Endothelial cell of umbilical vein (primary cell): ENCODE measurements at regions not wholly inside any gene's neighbourhood (a gene's known extent, or its start where the extent isn't known, plus 50 kb on each side); places are given as distances from the start of the nearest gene placed in this dataset.

Experiments used
- BruUV-seq: library from RNA; stranded (reverse); fragments of 400-500 nt; replicated peaks from 2 replicates; lab custom pipeline; 2021; lab: Mats Ljungman, UMichigan
- CTCF ChIA-PET: fragments of 300-600, 350-600 bp; sonication (Branson Sonifier 250); formaldehyde crosslinking; loops from one replicate; lab custom pipeline; 2021; ENCODE audit warnings: antibody characterized with exemption, inconsistent platforms; lab: Charles Lee
- POLR2A ChIA-PET: fragments of 300-600, 350-600 bp; sonication (Branson Sonifier 250); formaldehyde crosslinking; loops from one replicate; lab custom pipeline; 2021; ENCODE audit warnings: antibody characterized with exemption, inconsistent platforms; lab: Charles Lee
- DNase-seq: peaks from one replicate; pipeline ENCODE4 v3.0.0-alpha.2; 2011; ENCODE audit warnings: low read depth, low spot score
- FAIRE-seq: peaks from 2 replicates; lab custom pipeline; 2011; peaks lifted over from hg19 to GRCh38; lab: Jason Lieb, UNC
- H2AFZ ChIP-seq: 2 replicates; pipeline ENCODE4 v1.6.0; 2012; ENCODE audit warnings: low read depth, low read length, control low read depth, inconsistent platforms
- H3K27ac ChIP-seq: 2 replicates; pipeline ENCODE4 v1.5.1; 2011; ENCODE audit warnings: low read depth, mild to moderate bottlenecking, control low read depth, low read length, moderate library complexity; ENCODE audit not compliant: insufficient read depth
- H3K27me3 ChIP-seq, 2 experiments: 2 replicates each; pipeline versions ENCODE4 v1.6.0 to v1.6.1; 2011; ENCODE audit warnings: low read length in 2 of 2, mixed read lengths in 1 of 2; ENCODE audit not compliant: control insufficient read depth in 2 of 2, insufficient read depth in 2 of 2
- H3K36me3 ChIP-seq, 2 experiments: 2 replicates in 1 of 2; 3 replicates in 1 of 2; pipeline ENCODE4 v1.5.1; 2011; ENCODE audit warnings: low read length in 2 of 2, mild to moderate bottlenecking in 1 of 2, moderate library complexity in 1 of 2; ENCODE audit not compliant: control insufficient read depth in 2 of 2, insufficient read depth in 2 of 2; ENCODE audit errors: extremely low read depth in 1 of 2
- H3K4me1 ChIP-seq: 3 replicates; pipeline ENCODE4 v1.5.1; 2011; ENCODE audit warnings: mild to moderate bottlenecking, low read length; ENCODE audit not compliant: control insufficient read depth, insufficient read depth; ENCODE audit errors: extremely low read depth
- H3K4me2 ChIP-seq: 2 replicates; pipeline ENCODE4 v1.6.1; 2011; ENCODE audit warnings: low read length, control low read depth, mixed read lengths; ENCODE audit not compliant: insufficient read depth
- H3K4me3 ChIP-seq, 3 experiments: fragments of 200-600 bp in 1 of 3; sonication (generic), shearing (Covaris generic) in 1 of 3; replicated peaks in 1 of 3; 2 replicates each; pipeline ENCODE4 v1.5.1; 2011 to 2016; ENCODE audit warnings: control low read depth in 3 of 3, low read length in 3 of 3, mild to moderate bottlenecking in 2 of 3, inconsistent platforms in 1 of 3, low read depth in 1 of 3, moderate library complexity in 1 of 3; ENCODE audit not compliant: insufficient read depth in 1 of 3
- H3K79me2 ChIP-seq: 2 replicates; pipeline ENCODE4 v1.6.0; 2012; ENCODE audit warnings: low read length, inconsistent platforms; ENCODE audit not compliant: control insufficient read depth, insufficient read depth
- H3K9ac ChIP-seq: replicated peaks from 2 replicates; pipeline ENCODE3; 2011; ENCODE audit warnings: low read length, control low read depth; ENCODE audit not compliant: insufficient read depth; ENCODE audit errors: extremely low read depth
- H3K9me1 ChIP-seq: replicated peaks from 3 replicates; pipeline ENCODE4 v1.6.0; 2011; ENCODE audit warnings: mild to moderate bottlenecking, low read length; ENCODE audit not compliant: control insufficient read depth, insufficient read depth; ENCODE audit errors: extremely low read depth
- H3K9me3 ChIP-seq: replicated peaks from 2 replicates; pipeline ENCODE4 v1.5.1; 2012; ENCODE audit warnings: low read length, inconsistent platforms; ENCODE audit not compliant: control insufficient read depth, insufficient read depth
- H4K20me1 ChIP-seq: replicated peaks from 2 replicates; pipeline ENCODE3; 2011; ENCODE audit warnings: mild to moderate bottlenecking, low read length; ENCODE audit not compliant: control insufficient read depth, insufficient read depth; ENCODE audit errors: extremely low read depth
- EZH2 ChIP-seq: IDR thresholded peaks from 2 replicates; pipeline ENCODE4 v1.6.1; 2012; ENCODE audit warnings: borderline replicate concordance, low read depth, mild to moderate bottlenecking, moderate library complexity, low read length, inconsistent platforms; ENCODE audit not compliant: severe bottlenecking
- FOS ChIP-seq: IDR thresholded peaks from 2 replicates; pipeline ENCODE4 v1.6.1; 2011; ENCODE audit warnings: mild to moderate bottlenecking, low read length, moderate library complexity, borderline replicate concordance; ENCODE audit not compliant: insufficient read depth
- GATA2 ChIP-seq: IDR thresholded peaks from 2 replicates; pipeline ENCODE4 v1.7.0; 2011; ENCODE audit warnings: low read depth, mild to moderate bottlenecking, moderate library complexity, mixed read lengths, low read length; ENCODE audit not compliant: insufficient read length, insufficient read depth
- JUN ChIP-seq: IDR thresholded peaks from 2 replicates; pipeline ENCODE4 v1.6.1; 2011; ENCODE audit warnings: borderline replicate concordance, low read depth; ENCODE audit not compliant: insufficient read length, insufficient read depth
- MYC ChIP-seq: IDR thresholded peaks from one replicate; pipeline ENCODE4 v1.6.1; 2011; ENCODE audit warnings: mild to moderate bottlenecking, low read depth, low read length
- POLR2A ChIP-seq: IDR thresholded peaks from 2 replicates; pipeline ENCODE4 v1.6.1; 2012; ENCODE audit warnings: low read depth, mild to moderate bottlenecking, control low read depth, low read length
- POLR2AphosphoS5 ChIP-seq: IDR thresholded peaks from 2 replicates; pipeline ENCODE4 v1.6.1; 2012; ENCODE audit warnings: low read depth, mild to moderate bottlenecking, control low read depth, low read length, moderate library complexity; ENCODE audit not compliant: insufficient read depth
- dilution Hi-C: fragments of 300-500 bp; cut with MboI; formaldehyde crosslinking; loops from one replicate; pipeline ENCODE4 v1.15.0; 2019; ENCODE audit warnings: low sequenced_read_pairs; ENCODE audit not compliant: extremely low pct_ligation_motif_present
- intact Hi-C: fragments of 100-400 bp; cut with micrococcal nuclease; formaldehyde crosslinking; loops from one replicate; pipeline ENCODE4 v1.10.0; 2022
- TF ChIP-seq, protein P1 (sequence below), 2 donors: IDR thresholded peaks; 1 replicate in 1 of 2; 2 replicates in 1 of 2; pipeline ENCODE4 v1.5.1; 2011; ENCODE audit warnings: low read length in 2 of 2, mild to moderate bottlenecking in 2 of 2, moderate library complexity in 2 of 2, control low read depth in 1 of 2, inconsistent platforms in 1 of 2, low read depth in 1 of 2; ENCODE audit not compliant: insufficient read depth in 1 of 2; ENCODE audit errors: extremely low read depth in 1 of 2
- TF ChIP-seq, protein P2 (sequence below): IDR thresholded peaks from 2 replicates; pipeline ENCODE4 v1.6.1; 2011; ENCODE audit not compliant: insufficient read depth, insufficient read length

DNA sequence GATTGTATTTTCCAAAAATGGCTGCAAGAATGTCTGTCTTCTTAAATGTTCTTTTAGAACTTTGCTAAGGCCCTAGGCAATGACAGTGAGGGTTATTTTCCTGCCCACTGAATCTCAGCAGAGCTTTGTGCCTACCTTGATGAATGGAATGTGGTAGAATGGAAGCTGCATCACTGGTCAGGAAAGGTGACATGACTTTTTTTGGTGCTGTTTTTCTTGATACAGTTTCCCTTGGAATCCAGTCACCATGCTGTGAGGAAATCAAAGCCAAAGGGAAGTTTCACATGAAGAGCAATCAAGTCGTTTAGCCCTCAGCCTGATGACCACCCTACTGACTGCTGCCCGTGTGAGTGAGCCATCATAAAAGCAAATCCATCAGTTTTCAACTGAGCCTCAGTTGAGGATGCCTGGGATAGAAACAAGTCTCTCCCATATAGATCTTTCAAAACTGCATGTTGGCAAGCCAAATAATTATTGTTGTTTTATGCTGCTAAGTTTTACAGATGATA lies 886.0 kb upstream of the FBXO33 start:
- Histone ChIP-seq H3K27ac (no peak overlapping the region), H3K4me2 (no peak overlapping the region), H3K9me3 (no peaks in the 10 kb centered on the region), H3K9me1 (no peaks in the 10 kb centered on the region), H2AFZ (no peak overlapping the region), H3K36me3 (no peaks in the 10 kb centered on the region), H3K4me3 (no peak overlapping the region), H3K9ac (no peak overlapping the region), H3K27me3 (no peaks in the 10 kb centered on the region), H3K79me2 (no peaks in the 10 kb centered on the region), H4K20me1 (no peaks in the 10 kb centered on the region), H3K4me1 (no peaks in the 10 kb centered on the region)
- intact Hi-C loops (no loop called here), dilution Hi-C loops (no loop called here)
- POLR2A ChIA-PET, result no interaction called here
- CTCF ChIA-PET, result no interaction called here
- no peak for DNase-seq
- no TSS peak for BruUV-seq
- TF ChIP-seq POLR2A (no peak), POLR2AphosphoS5 (no peak), FOS (no peak), MYC (no peak), EZH2 (no peak), JUN (no peak), GATA2 (no peak)
- TF ChIP-seq, protein P1, sequence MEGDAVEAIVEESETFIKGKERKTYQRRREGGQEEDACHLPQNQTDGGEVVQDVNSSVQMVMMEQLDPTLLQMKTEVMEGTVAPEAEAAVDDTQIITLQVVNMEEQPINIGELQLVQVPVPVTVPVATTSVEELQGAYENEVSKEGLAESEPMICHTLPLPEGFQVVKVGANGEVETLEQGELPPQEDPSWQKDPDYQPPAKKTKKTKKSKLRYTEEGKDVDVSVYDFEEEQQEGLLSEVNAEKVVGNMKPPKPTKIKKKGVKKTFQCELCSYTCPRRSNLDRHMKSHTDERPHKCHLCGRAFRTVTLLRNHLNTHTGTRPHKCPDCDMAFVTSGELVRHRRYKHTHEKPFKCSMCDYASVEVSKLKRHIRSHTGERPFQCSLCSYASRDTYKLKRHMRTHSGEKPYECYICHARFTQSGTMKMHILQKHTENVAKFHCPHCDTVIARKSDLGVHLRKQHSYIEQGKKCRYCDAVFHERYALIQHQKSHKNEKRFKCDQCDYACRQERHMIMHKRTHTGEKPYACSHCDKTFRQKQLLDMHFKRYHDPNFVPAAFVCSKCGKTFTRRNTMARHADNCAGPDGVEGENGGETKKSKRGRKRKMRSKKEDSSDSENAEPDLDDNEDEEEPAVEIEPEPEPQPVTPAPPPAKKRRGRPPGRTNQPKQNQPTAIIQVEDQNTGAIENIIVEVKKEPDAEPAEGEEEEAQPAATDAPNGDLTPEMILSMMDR (IDR thresholded peaks at IDR 0.05; ENCODE audit: extremely low read depth in 1 of 2, insufficient read depth in 1 of 2, low read depth in 1 of 2, low read length in 2 of 2), result no peak
- TF ChIP-seq, protein P2, sequence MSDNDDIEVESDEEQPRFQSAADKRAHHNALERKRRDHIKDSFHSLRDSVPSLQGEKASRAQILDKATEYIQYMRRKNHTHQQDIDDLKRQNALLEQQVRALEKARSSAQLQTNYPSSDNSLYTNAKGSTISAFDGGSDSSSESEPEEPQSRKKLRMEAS, result no peak
- FAIRE-seq, result no peak
